NOMO-1 treated with dmso at 0.1 percent for 144 hours (cell line): ENCODE measurements at regions not wholly inside any gene's neighbourhood (a gene's known extent, or its start where the extent isn't known, plus 50 kb on each side); places are given as distances from the start of the nearest gene placed in this dataset.
"Not testable (repeated sequence)": the region's sequence is repeated elsewhere in the genome, so short reads cannot be mapped to it uniquely, and the experiment has no call there.

Experiments
- DNase-seq: peaks from one replicate; lab custom pipeline; 2025; ENCODE audit not compliant: unreplicated experiment; lab: John Stamatoyannopoulos, UW

- no peak for DNase-seq
These were observed 114.1 kb downstream of the GXYLT1 start for GRCh38 chr12:42030588-42030987.

DNA sequence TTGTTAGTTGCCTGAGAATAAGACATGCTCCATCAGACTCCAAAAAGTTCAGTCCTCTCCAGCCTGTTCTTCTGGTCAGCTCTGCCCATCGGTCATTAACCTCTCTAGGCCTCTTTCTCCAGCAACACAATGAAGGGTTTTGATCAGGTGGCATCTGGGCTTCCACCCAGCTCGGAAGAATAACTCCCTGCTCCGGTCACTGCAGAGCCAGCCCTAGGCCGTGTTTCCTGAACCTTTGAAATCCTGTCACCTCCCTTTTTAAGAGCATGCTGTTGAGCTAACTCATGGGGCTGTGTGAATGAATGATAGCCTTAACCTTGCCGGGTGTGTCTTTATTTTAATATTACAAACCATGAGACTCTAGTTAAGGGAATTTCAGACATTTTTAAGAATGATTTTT, 117.1 kb downstream of the GXYLT1 start:
- DNase-seq, result no peak

GRCh38 chr12:42024495-42024830, 120.2 kb downstream of the GXYLT1 start:
- DNase-seq, result no peak

DNA sequence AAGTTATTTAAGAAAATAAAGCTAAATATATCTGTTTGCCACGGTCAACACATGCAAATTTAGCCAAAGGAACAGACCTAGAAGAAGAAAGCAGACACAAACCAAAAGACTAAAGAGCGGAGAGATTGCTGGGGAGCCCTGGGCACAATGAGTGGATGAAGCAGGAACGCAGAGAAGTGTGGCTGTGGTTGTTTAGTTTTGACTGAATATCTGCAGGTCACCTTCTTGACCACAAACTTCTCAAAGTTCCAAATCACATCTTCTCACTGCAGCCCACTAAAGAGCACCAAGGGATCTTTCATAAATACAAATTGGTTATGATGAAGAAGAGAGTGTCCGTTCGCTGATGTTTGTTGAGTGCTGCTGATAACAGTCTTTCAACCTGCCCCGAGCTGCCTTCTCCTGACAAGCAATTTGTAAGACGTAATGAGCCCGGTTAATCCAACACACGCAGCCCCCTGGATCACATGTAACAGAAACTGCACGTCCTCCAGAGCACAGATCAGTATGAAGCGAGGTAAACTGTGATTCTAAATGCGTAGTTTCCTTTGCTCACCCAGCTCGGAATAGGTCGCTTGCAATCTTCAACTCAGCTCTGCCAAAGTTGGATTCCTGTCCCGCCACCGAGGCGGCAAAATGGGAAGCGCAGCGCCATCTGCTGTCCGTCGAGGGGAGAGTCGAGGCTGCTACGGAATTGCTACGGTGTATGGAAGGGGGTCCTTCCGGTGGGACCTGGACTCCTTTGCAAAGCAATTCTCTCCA, 120.8 kb downstream of the GXYLT1 start:
- peak; percentile 58 for DNase-seq

DNA sequence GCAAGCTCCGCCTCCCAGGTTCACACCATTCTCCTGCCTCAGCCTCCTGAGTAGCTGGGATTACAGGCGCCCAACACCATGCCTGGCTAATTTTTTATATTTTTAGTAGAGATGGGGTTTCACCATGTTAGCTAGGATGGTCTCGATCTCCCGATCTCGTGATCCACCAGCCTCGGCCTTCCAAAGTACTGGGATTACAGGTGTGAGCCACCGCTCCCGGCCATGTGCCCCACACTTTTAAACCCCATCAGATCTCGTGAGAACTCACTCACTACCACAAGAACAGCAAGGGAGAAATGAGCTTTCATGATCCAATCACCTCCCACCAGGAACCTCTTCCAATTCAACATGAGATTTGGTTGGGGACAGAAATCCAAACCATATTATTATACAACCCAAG, 122.7 kb downstream of the GXYLT1 start:
- not testable (repeated sequence) for DNase-seq

DNA sequence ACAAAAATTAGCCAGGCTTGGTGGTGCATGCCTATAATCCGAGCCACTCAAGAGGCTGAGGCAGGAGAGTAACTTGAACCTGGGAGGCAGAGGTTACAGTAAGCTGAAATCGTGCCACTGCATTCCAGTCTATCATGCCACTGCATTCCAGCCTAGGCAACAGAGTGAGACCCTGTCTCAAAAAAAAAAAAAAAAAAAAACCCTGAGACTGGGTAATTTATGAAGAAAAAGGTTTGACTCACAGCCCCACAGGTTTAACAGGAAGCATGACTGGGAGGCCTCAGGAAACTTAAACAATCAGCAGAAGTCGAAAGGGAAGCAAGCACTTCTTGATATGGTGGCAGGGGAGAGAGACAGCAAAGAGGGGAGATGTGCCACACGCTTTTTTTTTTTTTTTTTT, 123.2 kb downstream of the GXYLT1 start:
- DNase-seq, result peak; percentile 24

GRCh38 chr12:42020226-42020625, 124.4 kb downstream of the GXYLT1 start:
- DNase-seq, result no peak

- DNase-seq, result no peak
These were observed 124.9 kb downstream of the GXYLT1 start for GRCh38 chr12:42019746-42020145.

DNA sequence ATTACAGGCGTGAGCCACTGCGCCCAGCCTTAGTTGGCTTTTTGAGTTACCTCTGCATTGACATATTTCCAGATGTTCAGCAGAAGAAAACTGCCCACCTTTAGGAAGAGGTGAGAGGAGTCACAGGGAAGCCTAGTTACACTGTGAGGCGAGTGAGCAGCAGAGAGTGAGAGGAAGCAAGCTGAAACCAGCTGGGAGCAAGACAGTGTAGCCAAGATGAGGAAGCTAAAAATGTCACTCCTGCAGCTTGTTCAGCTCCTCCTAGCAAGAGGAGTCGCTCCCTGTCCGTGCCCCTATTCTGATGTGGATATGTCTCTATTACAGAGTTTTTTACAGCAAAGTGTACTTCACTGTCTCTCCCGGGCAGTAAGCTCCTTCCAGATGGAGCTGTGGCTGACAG, 127.6 kb downstream of the GXYLT1 start:
- DNase-seq, result peak; percentile 17

DNA sequence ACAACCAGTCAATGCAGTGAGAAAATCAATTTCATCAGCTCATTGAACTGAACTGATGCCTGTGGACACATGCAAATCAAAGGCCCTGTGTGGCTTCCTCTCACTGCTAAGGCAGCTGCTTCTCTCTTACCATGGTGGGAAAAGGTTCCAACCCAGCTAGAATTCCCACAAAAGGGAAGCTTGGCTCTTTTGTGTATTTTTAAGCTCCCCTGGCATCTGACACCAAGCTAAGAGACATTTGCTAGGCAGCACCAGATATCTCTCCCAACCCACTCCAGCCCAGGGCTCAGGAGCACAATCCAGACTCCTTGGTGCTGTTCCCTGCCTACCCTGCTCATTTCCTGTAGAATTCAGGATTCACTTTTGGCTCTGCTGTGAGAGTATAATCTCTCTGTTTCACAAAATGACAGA, 129.6 kb downstream of the GXYLT1 start:
- DNase-seq, result no peak

DNA sequence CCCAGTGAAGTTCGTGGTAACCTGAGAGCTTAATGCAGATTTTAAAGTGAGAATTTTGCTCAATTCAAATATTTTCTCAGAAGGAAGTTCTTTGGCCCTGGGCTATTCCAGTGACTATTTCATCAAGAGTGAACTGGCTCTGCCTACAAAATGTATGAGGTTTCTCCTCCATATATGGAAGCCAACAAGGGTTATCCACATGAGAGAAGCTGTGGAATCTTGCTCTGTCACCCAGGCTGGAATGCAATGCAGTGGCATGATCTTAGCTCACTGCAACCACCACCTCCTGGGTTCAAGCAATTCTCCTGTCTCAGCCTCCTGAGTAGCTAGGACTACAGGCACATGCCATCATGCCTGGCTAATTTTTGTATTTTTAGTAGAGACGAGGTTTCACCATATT, 132.2 kb downstream of the GXYLT1 start:
- not testable (repeated sequence) for DNase-seq

GRCh38 chr12:42010715-42011114, 134.0 kb downstream of the GXYLT1 start:
- DNase-seq, result no peak

- no peak for DNase-seq
These were observed 134.4 kb downstream of the GXYLT1 start for GRCh38 chr12:42010257-42010656.

GRCh38 chr12:42008996-42009395, 135.7 kb downstream of the GXYLT1 start:
- no peak for DNase-seq

GRCh38 chr12:42003031-42003430, 141.6 kb downstream of the GXYLT1 start:
- no peak for DNase-seq

- DNase-seq, result no peak
These were observed 142.1 kb downstream of the GXYLT1 start for GRCh38 chr12:42002563-42002962.

DNA sequence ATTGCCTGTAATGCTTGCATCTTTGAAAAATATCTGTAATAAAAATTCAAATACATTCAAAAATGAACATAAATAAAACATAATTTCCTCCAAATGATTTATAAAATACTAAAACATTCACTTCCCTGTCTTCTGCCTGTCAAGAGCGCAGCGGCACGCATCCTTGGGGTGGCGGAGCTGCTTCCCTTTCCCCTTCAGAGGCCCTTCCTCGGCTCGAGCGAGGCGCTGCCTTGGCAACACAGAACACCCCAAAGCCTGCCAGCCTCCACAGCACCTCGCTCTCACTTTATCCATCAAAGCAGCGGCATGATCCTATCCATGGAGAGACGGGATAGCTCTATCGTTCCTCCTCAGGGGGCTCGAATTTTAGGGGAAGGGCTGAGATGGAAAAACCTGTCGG, 146.2 kb downstream of the GXYLT1 start:
- DNase-seq, result no peak

- DNase-seq, result no peak
These were observed 151.4 kb downstream of the GXYLT1 start for GRCh38 chr12:41993283-41993682.

DNA sequence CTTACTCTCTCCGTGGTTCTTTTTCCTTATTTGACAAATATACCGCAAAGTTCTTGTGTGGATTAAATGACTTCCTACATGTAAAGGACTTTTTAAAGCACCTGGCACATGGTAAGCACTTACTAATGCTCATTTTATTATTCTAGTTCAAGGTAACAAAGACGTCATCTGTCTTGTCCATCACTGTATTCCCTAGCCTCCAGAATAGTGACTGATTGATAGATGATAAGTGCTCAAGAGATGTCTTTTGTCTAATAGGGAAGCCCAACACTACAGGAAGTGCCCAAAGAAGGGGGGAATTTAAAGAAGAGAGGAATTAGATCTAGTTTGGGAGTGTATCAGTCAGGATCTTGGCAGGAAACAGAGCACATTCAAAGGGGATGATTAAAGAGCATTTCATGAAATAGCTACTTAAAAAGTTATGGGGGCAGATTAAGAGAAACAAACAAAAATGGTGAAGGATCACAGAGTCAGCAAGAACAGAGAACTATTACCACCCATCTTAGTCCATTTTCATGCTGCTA, 151.9 kb downstream of the GXYLT1 start:
- DNase-seq, result no peak

DNA sequence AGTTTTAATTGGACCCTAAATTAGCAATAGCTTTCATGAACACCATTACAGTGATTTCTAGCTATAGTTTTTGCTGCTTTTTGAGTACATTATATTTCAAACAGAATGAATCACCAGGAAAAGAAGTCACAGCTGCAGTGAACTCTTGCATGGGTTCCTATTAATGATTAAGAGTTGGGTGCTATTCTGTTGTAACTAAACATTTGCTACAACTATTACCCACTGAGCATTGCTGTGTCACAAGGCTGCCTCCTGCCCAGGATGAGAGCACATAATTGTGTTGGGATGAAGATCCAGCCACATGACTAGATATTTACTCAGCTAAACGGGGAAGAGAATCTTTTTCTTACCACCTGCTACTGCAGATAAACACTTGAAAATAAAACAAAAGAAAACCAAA, 152.7 kb downstream of the GXYLT1 start:
- no peak for DNase-seq

- no peak for DNase-seq
These were observed 156.0 kb downstream of the GXYLT1 start for GRCh38 chr12:41988715-41989114.

DNA sequence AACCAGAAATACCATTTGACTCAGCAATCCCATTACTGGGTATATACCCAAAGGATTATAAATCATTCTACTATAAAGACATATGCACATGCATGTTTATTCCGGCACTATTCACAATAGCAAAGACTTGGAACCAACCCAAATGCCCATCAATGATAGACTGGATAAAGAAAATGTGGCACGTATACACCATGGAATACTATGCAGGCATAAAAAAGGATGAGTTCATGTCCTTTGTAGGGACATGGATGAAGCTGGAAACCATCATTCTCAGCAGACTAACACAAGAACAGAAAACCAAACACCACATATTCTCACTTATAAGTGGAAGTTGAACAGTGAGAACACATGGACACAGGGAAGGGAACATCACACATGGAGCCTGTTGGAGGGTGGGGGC, 158.2 kb downstream of the GXYLT1 start:
- not testable (repeated sequence) for DNase-seq

DNA sequence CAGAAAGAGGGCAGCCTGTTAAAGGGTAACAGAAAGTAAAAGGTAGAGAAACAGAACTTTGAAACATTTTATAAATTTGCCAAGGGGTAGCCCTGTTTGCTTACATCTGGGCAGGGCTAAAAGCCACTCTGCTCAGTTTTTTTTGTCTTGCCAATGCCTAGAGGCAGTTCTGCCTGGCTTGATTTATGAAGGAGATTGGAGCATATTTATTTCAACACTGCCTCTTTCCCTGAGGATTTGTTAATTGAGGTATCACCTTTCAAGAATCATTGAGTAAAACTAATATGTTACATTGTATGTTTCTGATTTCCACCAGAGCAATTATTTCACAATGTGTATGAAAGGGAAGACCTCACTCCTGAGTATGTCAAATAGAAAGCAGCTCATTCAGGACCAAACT, 160.8 kb downstream of the GXYLT1 start:
- no peak for DNase-seq
